ENCODE measurements at regions not wholly inside any gene's neighbourhood (a gene's known extent, or its start where the extent isn't known, plus 50 kb on each side); places are given as distances from the start of the nearest gene placed in this dataset.

- Histone ChIP-seq H2BK5ac (ENCODE audit: low read depth, low read length) (no peak overlapping the region), H3K9me3 (ENCODE audit: insufficient read depth in 2 of 2, low read depth in 1 of 2, low read length in 1 of 2) (peaks cover 68 to 98% of the 10 kb centered on the region in 2 experiments)
- CTCF ChIA-PET (ENCODE audit: partially characterized antibody) = no interaction called here
These were observed 198.3 kb downstream of the UBE3A start for GRCh38 chr15:25240461-25241021.

More at GRCh38 chr15:25240461-25241021, 198.3 kb downstream of the UBE3A start:
- H4K8ac ChIP-seq (ENCODE audit: extremely low read depth, insufficient read depth, low read length) = no peak overlapping the region
- no peaks in the 10 kb centered on the region for H3K36me3 ChIP-seq (ENCODE audit: control insufficient read depth in 2 of 4, insufficient read depth in 4 of 4, low read length in 3 of 4)
- no peak for TF ChIP-seq NRF1 (IDR thresholded peaks at IDR 0.05; ENCODE audit: low read depth, low read length)
- no peak overlapping the region for H4K91ac ChIP-seq (replicated peaks; ENCODE audit: insufficient read length, low read length)
- no peak overlapping the region for H3K4ac ChIP-seq (replicated peaks; ENCODE audit: insufficient read length, low read depth, low read length)
- H3K23me2 ChIP-seq (ENCODE audit: low read depth, low read length) = no peaks in the 10 kb centered on the region
- H2BK12ac ChIP-seq (ENCODE audit: low read depth, low read length) = no peak overlapping the region
- H2BK20ac ChIP-seq (ENCODE audit: low read length) = no peak overlapping the region
- WGBS, 2 experiments (ENCODE audit: extremely low coverage in 1 of 2, insufficient coverage in 1 of 2, insufficient read length in 1 of 2, insufficient replicate concordance in 2 of 2, low coverage in 1 of 2, low lambda C conversion rate in 2 of 2, missing lambda C conversion rate in 1 of 2) = 89% methylated on average over 12 of the region's 13 CpGs; no CpG with 5 or more reads in 1 of the 2 experiments
- no peak overlapping the region for H2AK5ac ChIP-seq (ENCODE audit: low read depth, low read length)
- H3K56ac ChIP-seq (replicated peaks; ENCODE audit: insufficient read length, low read depth, low read length) = no peak overlapping the region
- H2BK15ac ChIP-seq (ENCODE audit: low read length) = no peak overlapping the region
- H3K27ac ChIP-seq (ENCODE audit: low read depth, low read length) = no peak overlapping the region
- no peak overlapping the region for H3K9ac ChIP-seq (replicated peaks in 1 of 4; ENCODE audit: extremely low read depth in 1 of 4, low read depth in 3 of 4, low read length in 3 of 4)
- no peaks in the 10 kb centered on the region for H3K79me1 ChIP-seq (ENCODE audit: low read depth, low read length)
- no peak overlapping the region for H3K4me2 ChIP-seq (ENCODE audit: insufficient read depth in 1 of 2, low read depth in 2 of 2, low read length in 2 of 2)
- H4K5ac ChIP-seq (ENCODE audit: insufficient read length, low read depth, low read length) = no peak overlapping the region
- no peaks in the 10 kb centered on the region for H3K27me3 ChIP-seq (replicated peaks in 1 of 4; ENCODE audit: control insufficient read depth in 3 of 4, extremely low read depth in 1 of 4, insufficient read depth in 3 of 4, low read length in 3 of 4)
- no peak overlapping the region for H3K4me3 ChIP-seq (ENCODE audit: extremely low read depth in 1 of 4, insufficient read depth in 2 of 4, low read depth in 3 of 4, low read length in 4 of 4)
- no peak overlapping the region for H2AFZ ChIP-seq (ENCODE audit: low read length)
- H3K79me2 ChIP-seq (ENCODE audit: control insufficient read depth in 1 of 2, insufficient read depth in 2 of 2, low read length in 2 of 2) = no peaks in the 10 kb centered on the region
- no peak overlapping the region for H3K14ac ChIP-seq (ENCODE audit: insufficient read length)
- POLR2A ChIA-PET (ENCODE audit: partially characterized antibody) = no interaction called here
- H3K4me1 ChIP-seq (replicated peaks in 1 of 4; ENCODE audit: control insufficient read depth in 3 of 4, insufficient read depth in 4 of 4, low read length in 3 of 4) = no peaks in the 10 kb centered on the region
- DNase-seq (ENCODE audit: low read depth in 1 of 2, low spot score in 2 of 2) (no peak), FAIRE-seq (no peak)
- H4K20me1 ChIP-seq (replicated peaks in 1 of 2; ENCODE audit: control insufficient read depth in 1 of 2, insufficient read depth in 2 of 2, low read length in 2 of 2) = no peaks in the 10 kb centered on the region
- no peak overlapping the region for H2BK120ac ChIP-seq (replicated peaks; ENCODE audit: low read depth, low read length)
- no peak overlapping the region for H3K23ac ChIP-seq (ENCODE audit: insufficient read length)
- no peak overlapping the region for H3K18ac ChIP-seq (ENCODE audit: extremely low read depth, low read length)
